GM12891 (cell line): ENCODE measurements at regions not wholly inside any gene's neighbourhood (a gene's known extent, or its start where the extent isn't known, plus 50 kb on each side); places are given as distances from the start of the nearest gene placed in this dataset.

Source experiments
- DNase-seq: peaks from one replicate; pipeline ENCODE4 v3.0.0; 2011; ENCODE audit warnings: low spot score; ENCODE audit not compliant: insufficient read length
- FAIRE-seq: peaks from 2 replicates; lab custom pipeline; 2011; peaks lifted over from hg19 to GRCh38; lab: Jason Lieb, UNC
- PAX5 ChIP-seq: IDR thresholded peaks from 2 replicates; pipeline ENCODE4 v1.6.1; 2011; ENCODE audit warnings: low read length, moderate library complexity, mild to moderate bottlenecking; ENCODE audit not compliant: insufficient read depth, severe bottlenecking
- POLR2A ChIP-seq: IDR thresholded peaks from 2 replicates; pipeline ENCODE4 v1.6.1; 2011; ENCODE audit warnings: low read depth, low read length, control low read depth
- POLR2AphosphoS5 ChIP-seq: IDR thresholded peaks from 2 replicates; pipeline ENCODE4 v1.6.1; 2011; ENCODE audit warnings: low read depth, low read length, control low read depth
- POU2F2 ChIP-seq: IDR thresholded peaks from 2 replicates; pipeline ENCODE4 v1.6.1; 2011; ENCODE audit warnings: low read depth, mild to moderate bottlenecking, control low read depth, low read length, moderate library complexity
- SPI1 ChIP-seq: IDR thresholded peaks from 2 replicates; pipeline ENCODE4 v1.6.1; 2011; ENCODE audit warnings: low read depth, low read length, control low read depth
- TAF1 ChIP-seq: IDR thresholded peaks from 2 replicates; pipeline ENCODE4 v1.6.1; 2011; ENCODE audit warnings: low read depth, low read length, control low read depth

- no peak for DNase-seq
- no peak for FAIRE-seq
- TF ChIP-seq PAX5 (no peak), TAF1 (no peak)
Observed at GRCh38 chr18:27735117-27735516, 441.8 kb downstream of the CDH2 start.

- no peak for TF ChIP-seq SPI1
- no peak for TF ChIP-seq TAF1
- no peak for TF ChIP-seq PAX5
- no peak for TF ChIP-seq POU2F2
- TF ChIP-seq POLR2AphosphoS5 = no peak
- no peak for TF ChIP-seq POLR2A
- FAIRE-seq (no peak), DNase-seq (no peak)
Observed at GRCh38 chr18:27731211-27731610, 445.7 kb downstream of the CDH2 start.

GRCh38 chr18:27728659-27729058, 448.3 kb downstream of the CDH2 start:
- DNase-seq = no peak
- FAIRE-seq = no peak
- TF ChIP-seq POU2F2 (no peak), TAF1 (no peak), SPI1 (no peak), PAX5 (no peak), POLR2AphosphoS5 (no peak), POLR2A (no peak)

GRCh38 chr18:27724362-27724761, 452.6 kb downstream of the CDH2 start:
- FAIRE-seq (no peak), DNase-seq (no peak)
- no peak for TF ChIP-seq POLR2AphosphoS5
- TF ChIP-seq PAX5 = no peak
- TF ChIP-seq TAF1 = no peak
- no peak for TF ChIP-seq SPI1
- TF ChIP-seq POLR2A = no peak
- TF ChIP-seq POU2F2 = no peak

- FAIRE-seq (no peak), DNase-seq (no peak)
- TF ChIP-seq POLR2AphosphoS5 = no peak
- TF ChIP-seq PAX5 = no peak
- no peak for TF ChIP-seq POLR2A
- TF ChIP-seq TAF1 = no peak
- no peak for TF ChIP-seq POU2F2
- no peak for TF ChIP-seq SPI1
Observed at GRCh38 chr18:27723168-27723567, 453.8 kb downstream of the CDH2 start.

- TF ChIP-seq POLR2A (no peak), SPI1 (no peak), POU2F2 (no peak), POLR2AphosphoS5 (no peak)
- no peak for DNase-seq
- FAIRE-seq = no peak
Observed at GRCh38 chr18:27719680-27720079, 457.2 kb downstream of the CDH2 start.

- FAIRE-seq (no peak), DNase-seq (no peak)
- TF ChIP-seq PAX5 (no peak), POLR2A (no peak), POU2F2 (no peak), POLR2AphosphoS5 (no peak), SPI1 (no peak), TAF1 (no peak)
Observed at GRCh38 chr18:27717816-27718215, 459.1 kb downstream of the CDH2 start.

- TF ChIP-seq POLR2AphosphoS5 = no peak
- no peak for TF ChIP-seq POLR2A
- TF ChIP-seq SPI1 = no peak
- TF ChIP-seq TAF1 = no peak
- no peak for TF ChIP-seq POU2F2
- TF ChIP-seq PAX5 = no peak
- FAIRE-seq (no peak), DNase-seq (no peak)
Observed at GRCh38 chr18:27717250-27717649, 459.7 kb downstream of the CDH2 start.

GRCh38 chr18:27715751-27716150, 461.2 kb downstream of the CDH2 start:
- DNase-seq = no peak
- TF ChIP-seq PAX5 = no peak
- no peak for TF ChIP-seq SPI1
- TF ChIP-seq TAF1 = no peak
- TF ChIP-seq POU2F2 = no peak
- no peak for TF ChIP-seq POLR2AphosphoS5
- no peak for FAIRE-seq

- DNase-seq (no peak), FAIRE-seq (no peak)
- TF ChIP-seq POLR2AphosphoS5 = no peak
- no peak for TF ChIP-seq TAF1
- TF ChIP-seq POU2F2 = no peak
- no peak for TF ChIP-seq PAX5
- no peak for TF ChIP-seq POLR2A
- TF ChIP-seq SPI1 = no peak
Observed at GRCh38 chr18:27713738-27714095, 463.2 kb downstream of the CDH2 start.

GRCh38 chr18:27713037-27713737, 463.7 kb downstream of the CDH2 start:
- DNase-seq = no peak
- TF ChIP-seq POLR2AphosphoS5 (no peak), POU2F2 (no peak), POLR2A (no peak)
- FAIRE-seq = no peak

- TF ChIP-seq POU2F2 = no peak
- no peak for TF ChIP-seq TAF1
- no peak for TF ChIP-seq POLR2AphosphoS5
- TF ChIP-seq SPI1 = no peak
- no peak for TF ChIP-seq POLR2A
- no peak for TF ChIP-seq PAX5
- no peak for DNase-seq
- no peak for FAIRE-seq
Observed at GRCh38 chr18:27712066-27712465, 464.9 kb downstream of the CDH2 start.
